ENCODE measurements at regions not wholly inside any gene's neighbourhood (a gene's known extent, or its start where the extent isn't known, plus 50 kb on each side); places are given as distances from the start of the nearest gene placed in this dataset.

GRCh38 chr3:45318689-45319088 is 69.7 kb upstream of the LARS2 start:
- Histone ChIP-seq H3K9me3 (no peaks in the 10 kb centered on the region), H3K27ac (no peak overlapping the region), H3K36me3 (ENCODE audit: low read depth, missing control alignments) (no peaks in the 10 kb centered on the region), H3K4me1 (no peaks in the 10 kb centered on the region), H3K27me3 (no peaks in the 10 kb centered on the region), H3K4me3 (no peak overlapping the region)
- TF ChIP-seq CTCF (IDR thresholded peaks at IDR 0.05) (no peak), POLR2A (IDR thresholded peaks at IDR 0.05) (no peak)
- WGBS, 2 donors: 52 to 83% methylated on average over 2 of the region's 2 CpGs
- no peak for DNase-seq
- intact Hi-C loops (cut with DNase I; ENCODE audit: low total_unique reads): no loop called here

- H3K4me3 ChIP-seq: no peak overlapping the region
- H3K36me3 ChIP-seq (ENCODE audit: low read depth, missing control alignments): no peaks in the 10 kb centered on the region
- no peaks in the 10 kb centered on the region for H3K9me3 ChIP-seq
- TF ChIP-seq CTCF (IDR thresholded peaks at IDR 0.05): no peak
- WGBS, 2 donors: 70 to 78% methylated on average over 5 to 10 of the region's 10 CpGs
- intact Hi-C loops (cut with DNase I; ENCODE audit: low total_unique reads): no loop called here
- no peak for DNase-seq
- no peaks in the 10 kb centered on the region for H3K4me1 ChIP-seq
- H3K27me3 ChIP-seq: no peaks in the 10 kb centered on the region
- no peak overlapping the region for H3K27ac ChIP-seq
These were observed 69.0 kb upstream of the LARS2 start for GRCh38 chr3:45319231-45319995.

- Histone ChIP-seq H3K36me3 (ENCODE audit: low read depth, missing control alignments) (no peaks in the 10 kb centered on the region), H3K27me3 (no peaks in the 10 kb centered on the region), H3K27ac (no peak overlapping the region), H3K4me1 (no peaks in the 10 kb centered on the region), H3K9me3 (no peaks in the 10 kb centered on the region), H3K4me3 (no peak overlapping the region)
- TF ChIP-seq CTCF (IDR thresholded peaks at IDR 0.05) (no peak), POLR2A (IDR thresholded peaks at IDR 0.05) (no peak)
- WGBS, 2 donors: 72 to 76% methylated on average over 3 of the region's 3 CpGs
- no peak for DNase-seq
- intact Hi-C loops (cut with DNase I; ENCODE audit: low total_unique reads): no loop called here
These were observed 68.4 kb upstream of the LARS2 start for GRCh38 chr3:45319996-45320305.

- intact Hi-C loops (cut with DNase I; ENCODE audit: low total_unique reads): no loop called here
- Histone ChIP-seq H3K27ac (no peak overlapping the region), H3K36me3 (ENCODE audit: low read depth, missing control alignments) (no peaks in the 10 kb centered on the region), H3K9me3 (no peaks in the 10 kb centered on the region), H3K4me1 (no peaks in the 10 kb centered on the region), H3K4me3 (no peak overlapping the region), H3K27me3 (no peaks in the 10 kb centered on the region)
- DNase-seq: no peak
- WGBS, 2 donors: 79 to 91% methylated on average over 5 of the region's 5 CpGs
- no peak for TF ChIP-seq CTCF (IDR thresholded peaks at IDR 0.05)
- TF ChIP-seq POLR2A (IDR thresholded peaks at IDR 0.05): no peak
These were observed 67.4 kb upstream of the LARS2 start for GRCh38 chr3:45320986-45321385.
